GM18519 (cell line): ENCODE measurements at regions not wholly inside any gene's neighbourhood (a gene's known extent, or its start where the extent isn't known, plus 50 kb on each side); places are given as distances from the start of the nearest gene placed in this dataset.
"Not testable (repeated sequence)": the region's sequence is repeated elsewhere in the genome, so short reads cannot be mapped to it uniquely, and the experiment has no call there.

Source experiments
- ATAC-seq: cut with Tn5 transposase; IDR thresholded peaks from one replicate; pipeline ENCODE4 v1.9.1; 2021; ENCODE audit warnings: mild to moderate bottlenecking, moderate library complexity; ENCODE audit not compliant: unreplicated experiment, low FRiP score

DNA sequence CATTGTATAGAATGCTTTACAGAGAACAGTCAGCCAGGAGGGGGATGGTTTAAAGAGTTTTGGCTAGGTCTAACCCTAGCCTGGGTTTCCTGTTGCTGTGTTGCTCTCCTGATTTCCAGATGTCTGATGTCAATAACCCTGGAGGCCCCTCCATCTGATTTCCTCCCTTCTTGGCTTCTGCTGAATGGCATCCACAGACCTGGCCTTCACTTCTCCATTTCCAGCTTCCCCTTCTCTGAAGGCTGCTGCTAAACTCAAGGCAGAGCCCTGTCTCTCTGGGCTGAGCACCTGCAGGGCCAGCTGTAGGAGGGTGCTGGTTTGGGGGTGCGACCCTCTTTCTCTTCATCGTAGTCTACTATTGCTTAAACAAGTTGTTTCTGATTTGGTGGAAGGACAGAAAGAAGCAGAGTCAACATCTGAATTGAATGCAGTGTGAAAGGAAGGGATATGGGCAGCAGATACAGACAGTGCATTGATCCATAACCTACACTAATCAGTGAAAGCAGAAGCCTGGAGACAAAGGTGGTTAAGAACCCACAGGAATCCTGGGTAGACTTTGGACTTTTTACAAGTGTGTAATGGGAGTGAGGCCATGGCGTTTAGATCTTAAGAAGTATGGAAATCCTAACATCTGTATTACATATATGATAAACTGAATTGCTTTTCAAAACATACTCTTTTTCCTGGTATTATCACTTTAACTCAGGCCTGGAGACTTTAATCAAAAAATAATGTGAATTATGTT is 153.6 kb downstream of the HRH4 start:
- no peak for ATAC-seq

DNA sequence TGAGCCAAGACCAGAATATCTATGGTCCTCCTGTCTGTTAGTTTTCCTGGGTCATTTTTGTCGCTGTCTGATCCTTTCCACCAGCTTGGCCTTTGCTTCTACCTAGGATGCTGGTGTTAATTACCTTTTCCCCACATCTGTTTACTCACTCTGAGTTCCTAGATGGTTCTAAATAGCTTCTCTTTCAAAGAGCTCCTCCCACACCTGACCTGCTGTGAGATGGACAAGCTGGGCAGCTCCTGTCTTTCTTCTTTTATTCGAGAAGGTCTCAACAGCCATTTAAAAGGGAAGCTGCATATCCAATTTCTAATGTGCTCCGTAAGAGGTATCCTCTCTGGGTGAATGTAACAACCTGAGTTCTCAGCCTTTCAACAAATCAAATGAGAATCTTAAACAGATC is 156.2 kb downstream of the HRH4 start:
- no peak for ATAC-seq

- ATAC-seq, result not testable (repeated sequence)
Measured at GRCh38 chr18:24624421-24624820, 164.0 kb downstream of the HRH4 start.

DNA sequence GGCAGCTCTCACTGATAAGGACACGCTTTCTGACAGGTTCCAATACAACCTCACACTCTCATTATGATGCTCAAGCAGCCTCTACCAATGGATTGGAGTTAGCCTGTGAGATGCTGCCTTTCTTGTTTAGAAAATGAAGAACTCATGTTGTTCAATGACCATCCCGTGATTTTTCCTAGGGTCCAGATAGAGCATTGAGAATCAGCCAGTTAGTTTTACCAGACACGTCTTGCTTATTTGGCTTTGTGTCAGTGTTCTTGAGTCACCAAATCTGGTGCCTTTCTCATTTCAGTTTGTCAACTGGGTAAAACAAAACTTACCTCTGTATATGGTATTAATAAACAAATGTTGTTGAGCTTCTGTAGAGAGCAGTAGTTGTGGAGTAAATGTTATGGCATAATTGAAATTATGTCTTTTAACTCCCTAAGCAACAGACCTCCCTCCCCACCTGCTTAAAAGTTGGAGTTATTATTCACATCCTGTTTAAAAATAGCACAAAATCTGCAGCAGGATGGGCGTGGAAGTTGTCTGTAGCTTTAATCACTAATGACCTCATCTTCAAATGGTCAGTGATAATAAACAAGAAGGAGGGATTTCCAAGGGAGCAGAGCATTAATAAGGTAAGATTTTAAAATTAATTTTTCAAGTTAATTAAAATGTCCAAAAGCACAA is 167.3 kb downstream of the HRH4 start:
- no peak for ATAC-seq

DNA sequence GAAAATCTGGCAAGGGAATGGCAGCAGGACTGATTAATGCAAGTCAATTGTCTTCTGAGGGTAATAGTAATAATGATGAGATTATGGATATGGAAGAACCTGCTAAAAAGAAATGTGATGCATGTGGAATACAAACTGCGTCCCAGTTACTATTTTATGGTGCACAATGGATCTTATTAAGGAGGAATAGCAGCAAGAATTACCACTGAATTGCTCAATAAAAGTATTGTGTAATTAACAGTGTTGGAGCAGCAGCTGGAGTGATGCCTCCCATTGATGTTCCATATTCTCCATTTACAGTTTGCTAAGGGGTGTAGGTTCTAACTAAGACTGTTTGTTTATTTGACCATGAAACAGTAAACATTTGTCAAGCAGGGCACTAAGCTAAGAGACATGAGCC is 167.9 kb downstream of the HRH4 start:
- no peak for ATAC-seq

- ATAC-seq, result no peak
Measured at GRCh38 chr18:24629921-24630320, 169.5 kb downstream of the HRH4 start.

DNA sequence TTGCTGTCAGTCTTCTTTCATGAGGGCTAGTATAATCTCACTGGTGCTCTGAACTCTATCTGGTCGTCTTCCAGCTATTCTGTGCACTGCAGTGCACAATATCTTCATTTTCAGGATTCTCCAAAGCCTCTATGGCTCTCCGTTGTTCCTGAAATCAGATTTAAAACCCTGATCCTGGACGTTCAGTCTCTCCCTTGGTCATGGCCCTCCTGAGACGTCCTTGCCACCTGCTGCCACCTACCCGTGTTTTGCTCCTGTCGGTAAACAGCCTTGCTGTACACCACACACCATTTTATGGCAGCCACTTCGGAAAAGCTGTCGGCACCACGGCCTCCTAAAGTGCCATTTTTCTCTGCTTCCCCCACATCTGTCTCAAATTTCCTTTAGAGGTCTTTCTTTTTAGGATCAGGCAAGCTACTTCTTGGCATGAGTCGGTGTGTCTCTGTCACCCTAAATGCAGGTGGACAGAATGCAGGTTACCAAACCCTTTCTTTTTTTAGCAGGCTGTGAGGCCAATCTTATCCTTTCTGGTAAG is 170.0 kb downstream of the HRH4 start:
- ATAC-seq, result no peak

GRCh38 chr18:24631243-24632025 is 171.0 kb downstream of the HRH4 start:
- no peak for ATAC-seq

GRCh38 chr18:24632158-24632988 is 171.9 kb downstream of the HRH4 start:
- ATAC-seq, result no peak

GRCh38 chr18:24633121-24633520 is 172.7 kb downstream of the HRH4 start:
- ATAC-seq, result no peak

DNA sequence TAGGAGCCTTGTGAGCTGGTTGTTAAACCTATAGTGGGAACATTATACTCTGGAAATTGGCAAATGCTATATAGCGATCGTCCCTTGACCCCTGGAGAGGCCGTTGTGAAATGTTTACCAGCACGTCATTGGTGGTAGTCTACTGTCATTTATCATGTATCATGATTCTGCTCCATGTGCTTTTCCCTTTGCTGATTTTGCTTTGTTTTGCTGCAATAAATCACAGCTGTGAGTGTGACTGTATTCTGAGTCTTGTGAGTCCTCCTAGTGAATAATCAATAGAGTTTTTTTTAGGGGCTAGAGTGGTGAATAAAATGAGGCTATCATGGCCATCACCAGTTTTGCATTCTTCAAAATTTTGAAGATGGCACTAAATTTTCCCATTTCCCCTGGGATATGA is 189.1 kb downstream of the HRH4 start:
- ATAC-seq, result no peak

- ATAC-seq, result no peak
Measured at GRCh38 chr18:24651434-24651833, 191.0 kb downstream of the HRH4 start.

DNA sequence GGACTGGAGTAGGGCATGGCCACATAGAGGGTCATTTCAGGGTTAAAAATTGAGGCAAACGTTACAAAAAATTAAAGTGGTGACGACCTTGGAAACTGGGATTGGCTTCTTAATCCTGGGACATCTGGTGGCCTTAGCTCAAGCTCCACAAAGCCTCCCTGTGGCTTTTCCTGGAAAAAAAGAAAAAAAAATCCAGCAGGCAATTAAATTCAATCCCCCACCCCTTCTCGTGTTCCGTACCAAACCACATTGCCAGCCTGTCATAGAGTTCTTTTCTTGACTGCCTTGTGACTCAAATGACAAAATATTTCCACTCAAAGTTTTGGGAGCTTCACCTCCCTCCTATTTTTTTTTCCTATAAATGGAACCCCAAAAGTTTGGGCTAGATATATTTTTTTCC is 195.6 kb downstream of the HRH4 start:
- no peak for ATAC-seq

DNA sequence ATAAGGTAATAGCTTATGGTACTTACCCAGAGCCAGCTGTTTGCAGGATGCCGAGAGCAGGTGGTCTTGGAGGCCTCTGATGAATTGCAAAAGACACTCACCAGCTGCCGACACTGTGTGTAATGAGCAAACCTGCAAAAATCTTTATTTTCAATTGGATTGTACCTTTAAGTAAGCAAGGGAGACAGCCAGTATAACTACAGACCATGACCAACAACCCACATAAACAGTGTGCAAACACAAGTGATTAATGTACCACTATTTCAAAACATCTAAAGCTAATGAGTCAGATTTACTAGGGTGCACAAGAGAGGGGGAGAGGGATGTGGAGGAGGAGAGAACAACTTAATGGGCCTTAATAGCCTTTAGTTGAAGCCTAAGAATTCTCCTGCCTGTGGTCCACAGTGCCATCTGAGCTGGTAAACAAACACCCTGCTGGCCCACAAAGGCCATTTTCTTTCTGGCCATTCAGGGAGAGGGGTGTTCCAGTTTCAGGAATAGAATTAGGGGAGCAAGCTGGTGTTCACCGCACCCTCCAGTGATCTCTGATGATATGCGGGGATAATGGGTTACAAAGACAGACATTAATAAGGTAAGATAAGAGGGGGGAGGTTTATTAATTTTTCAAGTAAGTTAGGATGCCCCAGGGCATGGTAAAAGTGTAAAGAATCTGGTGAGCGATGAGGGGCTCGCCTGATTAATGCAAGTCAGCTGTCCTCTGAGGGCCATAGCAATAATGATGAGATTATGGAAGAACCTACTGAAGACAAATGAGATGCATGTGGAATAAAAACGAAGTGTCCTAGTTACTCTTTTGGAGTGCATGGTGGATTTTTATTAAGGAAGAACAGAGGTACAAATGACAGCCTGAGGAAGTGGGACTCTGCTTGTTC is 196.4 kb downstream of the HRH4 start:
- ATAC-seq, result no peak

DNA sequence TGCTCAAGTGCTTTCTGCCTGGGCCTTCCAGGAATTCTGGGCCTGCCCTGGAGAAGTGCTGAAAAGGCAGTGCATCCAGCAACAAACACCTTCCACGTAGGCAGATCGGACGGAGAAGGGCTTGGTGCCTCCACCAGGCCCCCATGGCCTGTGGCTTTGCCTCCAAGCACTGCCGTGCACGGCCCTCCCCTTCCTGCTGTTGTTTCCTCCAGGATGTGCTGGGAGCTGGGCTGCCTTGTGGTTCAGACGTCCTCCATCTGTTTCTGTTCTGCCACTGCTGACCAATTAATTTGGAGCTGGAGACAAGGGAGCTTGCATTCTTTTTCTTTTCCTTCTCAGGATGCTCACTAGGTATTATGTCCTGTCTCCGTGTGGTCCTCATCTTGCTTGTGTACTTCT is 197.0 kb downstream of the HRH4 start:
- ATAC-seq, result no peak

DNA sequence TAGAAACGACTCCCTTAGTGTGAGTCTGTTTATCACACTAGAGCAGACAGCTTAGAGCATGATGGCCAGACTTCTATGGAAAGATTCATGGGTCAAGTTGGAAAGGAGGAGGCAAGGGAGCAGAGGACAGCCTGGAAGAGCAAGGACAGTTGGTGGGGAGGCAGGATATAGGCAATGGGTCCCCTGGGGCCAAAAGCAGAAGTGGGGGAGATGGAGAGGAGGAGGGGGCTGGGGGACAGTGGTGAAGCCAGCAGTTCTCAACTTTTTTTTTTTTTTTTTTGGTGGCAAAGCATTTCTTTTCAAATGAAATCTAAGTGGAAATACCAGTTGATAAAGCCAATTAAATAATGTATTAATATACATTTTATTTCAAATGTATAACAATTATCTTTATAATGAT is 197.9 kb downstream of the HRH4 start:
- no peak for ATAC-seq

- ATAC-seq, result no peak
Measured at GRCh38 chr18:24659827-24660720, 199.6 kb downstream of the HRH4 start.

DNA sequence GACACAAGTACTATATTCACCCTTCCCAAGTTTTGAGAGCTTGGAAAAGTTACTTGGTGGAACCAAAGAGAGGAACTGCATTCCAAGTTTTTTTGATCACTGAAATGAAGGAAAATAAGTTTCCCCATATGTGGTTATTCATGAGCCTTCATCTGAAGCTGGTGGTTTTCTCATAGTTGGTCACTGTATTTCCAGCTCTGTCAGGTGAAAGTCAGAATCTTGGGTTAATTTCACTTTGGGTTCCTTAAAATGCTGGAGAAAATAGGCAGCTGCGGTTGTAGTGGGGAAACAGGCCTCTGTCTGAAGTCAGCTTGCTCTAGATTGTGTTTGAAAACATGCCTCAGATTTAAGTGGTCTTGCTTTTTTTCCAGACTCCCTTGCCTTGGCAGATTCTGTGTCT is 200.5 kb downstream of the HRH4 start:
- no peak for ATAC-seq
